ENCODE measurements at regions not wholly inside any gene's neighbourhood (a gene's known extent, or its start where the extent isn't known, plus 50 kb on each side); places are given as distances from the start of the nearest gene placed in this dataset.

- TF ChIP-seq GLIS3 (CRISPR knock-in tag; IDR thresholded peaks at IDR 0.05) (no peak), TSHZ2 (CRISPR knock-in tag; IDR thresholded peaks at IDR 0.05) (no peak), ESRRG (CRISPR knock-in tag; IDR thresholded peaks at IDR 0.05) (no peak), SNAI2 (CRISPR knock-in tag; IDR thresholded peaks at IDR 0.05) (no peak), ISL1 (CRISPR knock-in tag; IDR thresholded peaks at IDR 0.05) (no peak), PATZ1 (CRISPR knock-in tag; IDR thresholded peaks at IDR 0.05; ENCODE audit: borderline replicate concordance) (no peak), RARB (CRISPR knock-in tag; IDR thresholded peaks at IDR 0.05) (no peak), ZC3H10 (CRISPR knock-in tag; IDR thresholded peaks at IDR 0.05) (no peak), ZFP3 (CRISPR knock-in tag; IDR thresholded peaks at IDR 0.05) (no peak), BACH2 (CRISPR knock-in tag; IDR thresholded peaks at IDR 0.05; ENCODE audit: borderline replicate concordance) (no peak), TCF4 (CRISPR knock-in tag; IDR thresholded peaks at IDR 0.05; ENCODE audit: borderline replicate concordance) (no peak), CSRNP3 (CRISPR knock-in tag; IDR thresholded peaks at IDR 0.05) (no peak)
- no peak for ATAC-seq
Measured at GRCh38 chr9:91084896-91085516, 276.7 kb downstream of the AUH start.

- no peak for ATAC-seq
- no peak for TF ChIP-seq ZNF565 (CRISPR knock-in tag; conservative IDR thresholded peaks at IDR 0.05; ENCODE audit: low read depth)
- TF ChIP-seq POU6F1 (CRISPR knock-in tag; IDR thresholded peaks at IDR 0.05; ENCODE audit: borderline replicate concordance, low read depth) = no peak
- no peak for TF ChIP-seq ZNF70 (CRISPR knock-in tag; IDR thresholded peaks at IDR 0.05)
- no peak for TF ChIP-seq CREB5 (CRISPR knock-in tag; IDR thresholded peaks at IDR 0.05; ENCODE audit: low read depth)
- no peak for TF ChIP-seq ZFP3 (CRISPR knock-in tag; IDR thresholded peaks at IDR 0.05)
- no peak for TF ChIP-seq RARB (CRISPR knock-in tag; IDR thresholded peaks at IDR 0.05)
- no peak for TF ChIP-seq TCF4 (CRISPR knock-in tag; IDR thresholded peaks at IDR 0.05; ENCODE audit: borderline replicate concordance)
Measured at GRCh38 chr9:91085517-91086291, 276.0 kb downstream of the AUH start.

GRCh38 chr9:91086657-91087461 lies 274.9 kb downstream of the AUH start:
- no peak for ATAC-seq
- TF ChIP-seq TOX (CRISPR knock-in tag; IDR thresholded peaks at IDR 0.05; ENCODE audit: borderline replicate concordance) (no peak), ISL1 (CRISPR knock-in tag; IDR thresholded peaks at IDR 0.05) (no peak), OSR1 (CRISPR knock-in tag; IDR thresholded peaks at IDR 0.05) (no peak), ZNF8 (CRISPR knock-in tag; IDR thresholded peaks at IDR 0.05) (no peak), ESRRG (CRISPR knock-in tag; IDR thresholded peaks at IDR 0.05) (no peak), PATZ1 (CRISPR knock-in tag; IDR thresholded peaks at IDR 0.05; ENCODE audit: borderline replicate concordance) (no peak), ZC3H10 (CRISPR knock-in tag; IDR thresholded peaks at IDR 0.05) (no peak), CREB5 (CRISPR knock-in tag; IDR thresholded peaks at IDR 0.05; ENCODE audit: low read depth) (no peak), RARB (CRISPR knock-in tag; IDR thresholded peaks at IDR 0.05) (no peak), GLIS3 (CRISPR knock-in tag; IDR thresholded peaks at IDR 0.05) (no peak), PPARA (CRISPR knock-in tag; IDR thresholded peaks at IDR 0.05; ENCODE audit: borderline replicate concordance) (no peak), ZNF70 (CRISPR knock-in tag; IDR thresholded peaks at IDR 0.05) (no peak)
